Ishikawa (cell line): ENCODE measurements at regions not wholly inside any gene's neighbourhood (a gene's known extent, or its start where the extent isn't known, plus 50 kb on each side); places are given as distances from the start of the nearest gene placed in this dataset.

Experiments used
- CEBPB ChIP-seq: IDR thresholded peaks from 2 replicates; pipeline ENCODE4 v1.6.1; 2012
- CREB1 ChIP-seq: IDR thresholded peaks from 2 replicates; pipeline ENCODE4 v1.6.1; 2012; ENCODE audit warnings: low read depth
- EGR1 ChIP-seq: IDR thresholded peaks from 2 replicates; pipeline ENCODE4 v1.6.1; 2012
- EP300 ChIP-seq: IDR thresholded peaks from 2 replicates; pipeline ENCODE4 v1.6.1; 2012; ENCODE audit warnings: borderline replicate concordance
- FOXM1 ChIP-seq: IDR thresholded peaks from 2 replicates; pipeline ENCODE4 v1.6.1; 2012; ENCODE audit warnings: low read depth, borderline replicate concordance
- MAX ChIP-seq: IDR thresholded peaks from 2 replicates; pipeline ENCODE4 v1.6.1; 2012
- NFIC ChIP-seq: IDR thresholded peaks from 2 replicates; pipeline ENCODE4 v1.6.1; 2012
- RAD21 ChIP-seq: IDR thresholded peaks from 2 replicates; pipeline ENCODE4 v1.6.1; 2012; ENCODE audit warnings: low read depth
- REST ChIP-seq: IDR thresholded peaks from 2 replicates; pipeline ENCODE4 v1.6.1; 2012; ENCODE audit warnings: low read depth, mild to moderate bottlenecking
- TAF1 ChIP-seq: IDR thresholded peaks from 2 replicates; pipeline ENCODE4 v1.6.1; 2012; ENCODE audit warnings: low read depth, mild to moderate bottlenecking
- TCF12 ChIP-seq: IDR thresholded peaks from 2 replicates; pipeline ENCODE4 v1.6.1; 2012; ENCODE audit warnings: low read depth
- TEAD4 ChIP-seq: IDR thresholded peaks from 2 replicates; pipeline ENCODE4 v1.6.1; 2012
- USF1 ChIP-seq: IDR thresholded peaks from 2 replicates; pipeline ENCODE4 v1.6.1; 2012
- YY1 ChIP-seq: IDR thresholded peaks from 2 replicates; pipeline ENCODE4 v1.6.1; 2012; ENCODE audit warnings: low read depth
- ZBTB7A ChIP-seq: IDR thresholded peaks from 2 replicates; pipeline ENCODE4 v1.6.1; 2012; ENCODE audit warnings: low read depth

GRCh38 chr3:101149707-101150106, 156.5 kb upstream of the ABI3BP start:
- TF ChIP-seq MAX (no peak), TAF1 (no peak), REST (no peak), TCF12 (no peak), USF1 (no peak)

GRCh38 chr3:101149251-101149650, 156.0 kb upstream of the ABI3BP start:
- TF ChIP-seq CEBPB (no peak), TEAD4 (no peak), REST (no peak), YY1 (no peak), TCF12 (no peak), USF1 (no peak), EGR1 (no peak), EP300 (no peak), TAF1 (no peak), RAD21 (no peak), ZBTB7A (no peak), NFIC (no peak), CREB1 (no peak), FOXM1 (no peak), MAX (no peak)

GRCh38 chr3:101148001-101148400, 154.8 kb upstream of the ABI3BP start:
- no peak for TF ChIP-seq TAF1
- TF ChIP-seq CEBPB = no peak
- no peak for TF ChIP-seq REST
- TF ChIP-seq FOXM1 = no peak
- no peak for TF ChIP-seq USF1
- no peak for TF ChIP-seq MAX
- no peak for TF ChIP-seq ZBTB7A
- TF ChIP-seq NFIC = no peak
- no peak for TF ChIP-seq RAD21
- TF ChIP-seq TEAD4 = no peak
- TF ChIP-seq TCF12 = no peak
- no peak for TF ChIP-seq YY1
- TF ChIP-seq CREB1 = no peak
- no peak for TF ChIP-seq EP300
- no peak for TF ChIP-seq EGR1

- no peak for TF ChIP-seq YY1
- TF ChIP-seq TEAD4 = no peak
- no peak for TF ChIP-seq NFIC
- no peak for TF ChIP-seq USF1
- no peak for TF ChIP-seq REST
These were observed 153.7 kb upstream of the ABI3BP start for GRCh38 chr3:101146946-101147345.
